Sigmoid colon (tissue), 6 donors: ENCODE measurements at regions not wholly inside any gene's neighbourhood (a gene's known extent, or its start where the extent isn't known, plus 50 kb on each side); places are given as distances from the start of the nearest gene placed in this dataset.

ENCODE experiments used
- DNase-seq: peaks from one replicate; pipeline ENCODE4 v3.0.0-alpha.2; 2019
- H3K27ac ChIP-seq, 4 donors: fragments of 200-600 bp; sonication (generic); one replicate each; pipeline ENCODE4 v1.5.1; 2016 to 2019; ENCODE audit warnings: mild to moderate bottlenecking in 1 of 4
- H3K27me3 ChIP-seq, 3 donors: fragments of 200-600 bp; sonication (generic); one replicate each; pipeline ENCODE4 v1.5.1; 2019; ENCODE audit warnings: mild to moderate bottlenecking in 1 of 3
- H3K36me3 ChIP-seq, 4 donors: fragments of 200-600 bp; sonication (generic); one replicate each; pipeline ENCODE4 v1.5.1; 2016 to 2019
- H3K4me1 ChIP-seq, 4 donors: fragments of 200-600 bp; sonication (generic); one replicate each; pipeline ENCODE4 v1.5.1; 2017 to 2019
- H3K4me3 ChIP-seq, 4 donors: fragments of 200-600 bp; sonication (generic); one replicate each; pipeline ENCODE4 v1.5.1; 2017 to 2019; ENCODE audit warnings: mild to moderate bottlenecking in 2 of 4, moderate library complexity in 1 of 4
- H3K9me3 ChIP-seq, 4 donors: fragments of 200-600 bp in 3 of 4; sonication (generic) in 3 of 4; one replicate each; pipeline versions ENCODE4 v1.5.1 to v1.6.1; 2013 to 2019
- CTCF ChIP-seq, 4 experiments: fragments of 450-650 bp in 3 of 4; fragments of 200-600 bp in 1 of 4; IDR thresholded peaks; one replicate each; pipeline ENCODE4 v1.5.1; 2016 to 2019; ENCODE audit warnings: antibody characterized with exemption in 4 of 4, mild to moderate bottlenecking in 3 of 4, moderate library complexity in 2 of 4
- EP300 ChIP-seq, 4 donors: sonication (generic); formaldehyde crosslinking; IDR thresholded peaks; one replicate each; pipeline ENCODE4 v1.6.1; 2017; ENCODE audit warnings: antibody characterized with exemption in 4 of 4
- POLR2A ChIP-seq, 2 donors: fragments of 450-650 bp; IDR thresholded peaks; one replicate each; pipeline ENCODE4 v1.6.1; 2016; ENCODE audit warnings: antibody characterized with exemption in 2 of 2, mild to moderate bottlenecking in 2 of 2, moderate library complexity in 2 of 2
- POLR2AphosphoS5 ChIP-seq, 4 donors: sonication (generic); formaldehyde crosslinking; IDR thresholded peaks; one replicate each; pipeline ENCODE4 v1.6.1; 2017; ENCODE audit warnings: antibody characterized with exemption in 4 of 4
- WGBS, 2 donors: extraction: QIAGEN DNeasy Blood & Tissue Kit; methylation state at CpG; one replicate each; pipeline ENCODE4 v1.1.7; 2013; 5-methylcytosine and 5-hydroxymethylcytosine counted together
- intact Hi-C: fragments of 100-400 bp; cut with DNase I; formaldehyde crosslinking; loops from one replicate; pipeline ENCODE4 v1.15.1; 2023
- donor health status: healthy with polysubstance abuse.
- donor health status: healthy.

- Histone ChIP-seq H3K27me3 (no peaks in the 10 kb centered on the region), H3K36me3 (no peaks in the 10 kb centered on the region), H3K9me3 (no peaks in the 10 kb centered on the region), H3K27ac (no peak overlapping the region), H3K4me1 (no peaks in the 10 kb centered on the region), H3K4me3 (no peak overlapping the region)
- WGBS, 2 donors, result 53 to 79% methylated on average over 2 of the region's 2 CpGs
- TF ChIP-seq POLR2A (IDR thresholded peaks at IDR 0.05) (no peak), POLR2AphosphoS5 (IDR thresholded peaks at IDR 0.05) (no peak), EP300 (IDR thresholded peaks at IDR 0.05) (no peak), CTCF (IDR thresholded peaks at IDR 0.05) (no peak)
- intact Hi-C loops, result no loop called here
- DNase-seq, result no peak
These were observed 438.8 kb upstream of the OLFM3 start for GRCh38 chr1:102435483-102435882.

- Histone ChIP-seq H3K4me3 (no peak overlapping the region), H3K27ac (no peak overlapping the region), H3K4me1 (no peaks in the 10 kb centered on the region), H3K36me3 (no peaks in the 10 kb centered on the region), H3K9me3 (no peaks in the 10 kb centered on the region), H3K27me3 (no peaks in the 10 kb centered on the region)
- DNase-seq, result no peak
- WGBS, 2 donors, result 68 to 70% methylated on average over 4 of the region's 4 CpGs
- intact Hi-C loops, result no loop called here
- no peak for TF ChIP-seq POLR2AphosphoS5 (IDR thresholded peaks at IDR 0.05)
These were observed 437.7 kb upstream of the OLFM3 start for GRCh38 chr1:102434421-102434820.

GRCh38 chr1:102431253-102431652, 434.5 kb upstream of the OLFM3 start:
- TF ChIP-seq CTCF (IDR thresholded peaks at IDR 0.05), result no peak
- TF ChIP-seq POLR2A (IDR thresholded peaks at IDR 0.05), result no peak
- no peak for TF ChIP-seq EP300 (IDR thresholded peaks at IDR 0.05)
- no peak for TF ChIP-seq POLR2AphosphoS5 (IDR thresholded peaks at IDR 0.05)
- no peaks in the 10 kb centered on the region for H3K9me3 ChIP-seq
- DNase-seq, result no peak
- no peaks in the 10 kb centered on the region for H3K27me3 ChIP-seq
- H3K4me3 ChIP-seq, result no peak overlapping the region
- WGBS, 2 donors, result 96 to 98% methylated on average over 1 of the region's 1 CpG
- H3K4me1 ChIP-seq, result no peaks in the 10 kb centered on the region
- intact Hi-C loops, result no loop called here
- no peak overlapping the region for H3K27ac ChIP-seq
- no peaks in the 10 kb centered on the region for H3K36me3 ChIP-seq

GRCh38 chr1:102420034-102420433, 423.3 kb upstream of the OLFM3 start:
- Histone ChIP-seq H3K27me3 (no peaks in the 10 kb centered on the region), H3K4me3 (no peak overlapping the region), H3K4me1 (no peaks in the 10 kb centered on the region), H3K9me3 (no peaks in the 10 kb centered on the region), H3K27ac (no peak overlapping the region), H3K36me3 (no peaks in the 10 kb centered on the region)
- no peak for DNase-seq
- 18 to 49% methylated on average over 1 of the region's 1 CpG for WGBS, 2 donors
- intact Hi-C loops, result no loop called here
- TF ChIP-seq POLR2AphosphoS5 (IDR thresholded peaks at IDR 0.05) (no peak), EP300 (IDR thresholded peaks at IDR 0.05) (no peak), POLR2A (IDR thresholded peaks at IDR 0.05) (no peak), CTCF (IDR thresholded peaks at IDR 0.05) (no peak)
